HG03521 (cell line): ENCODE measurements at regions not wholly inside any gene's neighbourhood (a gene's known extent, or its start where the extent isn't known, plus 50 kb on each side); places are given as distances from the start of the nearest gene placed in this dataset.

Experiments used
- ATAC-seq: cut with Tn5 transposase; IDR thresholded peaks from one replicate; pipeline ENCODE4 v1.9.1; 2021; ENCODE audit warnings: mild to moderate bottlenecking, moderate library complexity; ENCODE audit not compliant: unreplicated experiment

- ATAC-seq, result no peak
Measured at GRCh38 chr12:58186401-58186800, 245.0 kb downstream of the ATP23 start.

GRCh38 chr12:58186914-58187313 lies 245.5 kb downstream of the ATP23 start:
- no peak for ATAC-seq

- ATAC-seq, result no peak
Measured at GRCh38 chr12:58189030-58189429, 247.7 kb downstream of the ATP23 start.

GRCh38 chr12:58189893-58190292 lies 248.5 kb downstream of the ATP23 start:
- ATAC-seq, result no peak

GRCh38 chr12:58190618-58191017 lies 249.3 kb downstream of the ATP23 start:
- ATAC-seq, result no peak

- ATAC-seq, result no peak
Measured at GRCh38 chr12:58196971-58197370, 255.6 kb downstream of the ATP23 start.

GRCh38 chr12:58202933-58203718 lies 261.8 kb downstream of the ATP23 start:
- ATAC-seq, result no peak

- ATAC-seq, result no peak
Measured at GRCh38 chr12:58204071-58204470, 262.7 kb downstream of the ATP23 start.

GRCh38 chr12:58206876-58207275 lies 265.5 kb downstream of the ATP23 start:
- ATAC-seq, result no peak

- no peak for ATAC-seq
Measured at GRCh38 chr12:58211211-58211610, 269.8 kb downstream of the ATP23 start.

GRCh38 chr12:58217130-58217529 lies 275.8 kb downstream of the ATP23 start:
- ATAC-seq, result no peak

GRCh38 chr12:58224536-58225105 lies 283.3 kb downstream of the ATP23 start:
- no peak for ATAC-seq

GRCh38 chr12:58225203-58225877 lies 284.0 kb downstream of the ATP23 start:
- ATAC-seq, result no peak

GRCh38 chr12:58233886-58234285 lies 292.5 kb downstream of the ATP23 start:
- ATAC-seq, result no peak

GRCh38 chr12:58238411-58238810 lies 297.0 kb downstream of the ATP23 start:
- ATAC-seq, result no peak

- no peak for ATAC-seq
Measured at GRCh38 chr12:58241099-58241498, 299.7 kb downstream of the ATP23 start.

GRCh38 chr12:58242796-58243630 lies 301.6 kb downstream of the ATP23 start:
- ATAC-seq, result no peak

- no peak for ATAC-seq
Measured at GRCh38 chr12:58247633-58248032, 306.3 kb downstream of the ATP23 start.

GRCh38 chr12:58248599-58248998 lies 307.2 kb downstream of the ATP23 start:
- no peak for ATAC-seq

- ATAC-seq, result no peak
Measured at GRCh38 chr12:58249610-58250009, 308.2 kb downstream of the ATP23 start.

GRCh38 chr12:58250077-58250476 lies 308.7 kb downstream of the ATP23 start:
- ATAC-seq, result no peak
